Epithelial cell of esophagus (primary cell): ENCODE measurements at regions not wholly inside any gene's neighbourhood (a gene's known extent, or its start where the extent isn't known, plus 50 kb on each side); places are given as distances from the start of the nearest gene placed in this dataset.

Experiments used
- DNase-seq: peaks from one replicate; pipeline ENCODE4 v3.0.0; 2010; ENCODE audit warnings: low read depth
- H3K4me3 ChIP-seq: 2 replicates; pipeline ENCODE4 v1.5.1; 2011; ENCODE audit warnings: mild to moderate bottlenecking, low read length, control low read depth
- CTCF ChIP-seq: IDR thresholded peaks from 2 replicates; pipeline ENCODE4 v1.5.1; 2011; ENCODE audit warnings: low read depth, mild to moderate bottlenecking, low read length, control low read depth, inconsistent platforms; ENCODE audit not compliant: insufficient read depth; ENCODE audit errors: missing control alignments

- TF ChIP-seq CTCF = no peak
These were observed 204.5 kb upstream of the ASIC2 start for GRCh38 chr17:33497623-33498022.

GRCh38 chr17:33498069-33498468, 205.0 kb upstream of the ASIC2 start:
- no peak for TF ChIP-seq CTCF
- DNase-seq = no peak
- H3K4me3 ChIP-seq = no peak overlapping the region

More at GRCh38 chr17:33497623-33498022, 204.5 kb upstream of the ASIC2 start:
- no peak overlapping the region for H3K4me3 ChIP-seq
- no peak for DNase-seq

- no peak overlapping the region for H3K4me3 ChIP-seq
- no peak for TF ChIP-seq CTCF
- no peak for DNase-seq
These were observed 205.9 kb upstream of the ASIC2 start for GRCh38 chr17:33499040-33499439.

- DNase-seq = no peak
- TF ChIP-seq CTCF = no peak
- H3K4me3 ChIP-seq = no peak overlapping the region
These were observed 207.1 kb upstream of the ASIC2 start for GRCh38 chr17:33500151-33500550.

- no peak overlapping the region for H3K4me3 ChIP-seq
- no peak for DNase-seq
- no peak for TF ChIP-seq CTCF
These were observed 208.1 kb upstream of the ASIC2 start for GRCh38 chr17:33501185-33501584.

- DNase-seq = no peak
- no peak overlapping the region for H3K4me3 ChIP-seq
- TF ChIP-seq CTCF = no peak
These were observed 211.5 kb upstream of the ASIC2 start for GRCh38 chr17:33504571-33504970.

GRCh38 chr17:33506889-33507650, 214.0 kb upstream of the ASIC2 start:
- DNase-seq = no peak
- no peak for TF ChIP-seq CTCF

More at GRCh38 chr17:33506889-33507650, 214.0 kb upstream of the ASIC2 start:
- no peak overlapping the region for H3K4me3 ChIP-seq
